ENCODE measurements at regions not wholly inside any gene's neighbourhood (a gene's known extent, or its start where the extent isn't known, plus 50 kb on each side); places are given as distances from the start of the nearest gene placed in this dataset.

DNA sequence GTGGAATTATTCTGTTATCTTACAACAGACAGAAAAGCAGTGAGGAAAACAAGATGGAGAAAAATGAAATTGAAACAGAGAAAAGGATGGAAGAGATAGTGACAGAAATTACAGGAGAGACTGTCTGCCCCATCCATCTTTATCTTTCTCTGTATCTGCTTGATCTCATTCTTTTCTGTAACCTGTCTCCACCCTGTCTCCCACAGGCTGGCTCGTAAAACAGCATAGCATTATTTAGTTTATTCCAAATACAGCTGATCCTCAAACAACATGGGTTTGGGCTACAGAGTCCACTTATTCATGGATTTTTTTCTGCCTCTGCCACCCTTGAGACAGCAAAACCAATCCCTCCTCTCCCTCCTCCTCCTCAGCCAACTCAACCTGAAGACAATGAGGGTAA lies 482.3 kb upstream of the JARID2 start:
- TF ChIP-seq, protein P1, sequence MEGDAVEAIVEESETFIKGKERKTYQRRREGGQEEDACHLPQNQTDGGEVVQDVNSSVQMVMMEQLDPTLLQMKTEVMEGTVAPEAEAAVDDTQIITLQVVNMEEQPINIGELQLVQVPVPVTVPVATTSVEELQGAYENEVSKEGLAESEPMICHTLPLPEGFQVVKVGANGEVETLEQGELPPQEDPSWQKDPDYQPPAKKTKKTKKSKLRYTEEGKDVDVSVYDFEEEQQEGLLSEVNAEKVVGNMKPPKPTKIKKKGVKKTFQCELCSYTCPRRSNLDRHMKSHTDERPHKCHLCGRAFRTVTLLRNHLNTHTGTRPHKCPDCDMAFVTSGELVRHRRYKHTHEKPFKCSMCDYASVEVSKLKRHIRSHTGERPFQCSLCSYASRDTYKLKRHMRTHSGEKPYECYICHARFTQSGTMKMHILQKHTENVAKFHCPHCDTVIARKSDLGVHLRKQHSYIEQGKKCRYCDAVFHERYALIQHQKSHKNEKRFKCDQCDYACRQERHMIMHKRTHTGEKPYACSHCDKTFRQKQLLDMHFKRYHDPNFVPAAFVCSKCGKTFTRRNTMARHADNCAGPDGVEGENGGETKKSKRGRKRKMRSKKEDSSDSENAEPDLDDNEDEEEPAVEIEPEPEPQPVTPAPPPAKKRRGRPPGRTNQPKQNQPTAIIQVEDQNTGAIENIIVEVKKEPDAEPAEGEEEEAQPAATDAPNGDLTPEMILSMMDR (IDR thresholded peaks at IDR 0.05; ENCODE audit: low read depth, low read length, missing control alignments), result no peak
- in situ Hi-C loops (cut with HindIII; ENCODE audit: low sequenced_read_pairs), result no loop called here
- no peak overlapping the region for H3K4me3 ChIP-seq (ENCODE audit: low read depth, low read length)
- no peak for DNase-seq (ENCODE audit: low read depth)

DNA sequence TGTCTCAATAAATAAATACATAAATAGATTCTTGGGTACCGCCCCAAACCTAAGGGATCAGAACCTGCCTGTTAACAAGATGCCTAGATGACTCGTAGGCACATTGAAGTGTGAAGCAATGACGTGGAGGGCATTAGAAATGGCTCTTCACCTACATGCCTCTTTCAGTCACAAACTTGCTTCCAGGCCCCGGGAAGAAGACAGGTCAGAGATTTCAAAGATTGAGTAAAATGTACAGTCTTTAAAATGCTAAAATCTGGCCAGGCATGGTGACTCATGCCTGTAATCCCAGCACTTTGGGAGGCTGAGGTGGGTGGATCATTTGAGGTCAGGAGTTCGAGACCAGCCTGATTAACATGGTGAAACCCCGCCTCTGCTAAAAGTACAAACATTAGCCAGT lies 480.8 kb upstream of the JARID2 start:
- H3K4me3 ChIP-seq (ENCODE audit: low read depth, low read length), result no peak overlapping the region
- TF ChIP-seq, protein P1 (IDR thresholded peaks at IDR 0.05; ENCODE audit: low read depth, low read length, missing control alignments), result no peak
- in situ Hi-C loops (cut with HindIII; ENCODE audit: low sequenced_read_pairs), result no loop called here
- DNase-seq (ENCODE audit: low read depth), result no peak

DNA sequence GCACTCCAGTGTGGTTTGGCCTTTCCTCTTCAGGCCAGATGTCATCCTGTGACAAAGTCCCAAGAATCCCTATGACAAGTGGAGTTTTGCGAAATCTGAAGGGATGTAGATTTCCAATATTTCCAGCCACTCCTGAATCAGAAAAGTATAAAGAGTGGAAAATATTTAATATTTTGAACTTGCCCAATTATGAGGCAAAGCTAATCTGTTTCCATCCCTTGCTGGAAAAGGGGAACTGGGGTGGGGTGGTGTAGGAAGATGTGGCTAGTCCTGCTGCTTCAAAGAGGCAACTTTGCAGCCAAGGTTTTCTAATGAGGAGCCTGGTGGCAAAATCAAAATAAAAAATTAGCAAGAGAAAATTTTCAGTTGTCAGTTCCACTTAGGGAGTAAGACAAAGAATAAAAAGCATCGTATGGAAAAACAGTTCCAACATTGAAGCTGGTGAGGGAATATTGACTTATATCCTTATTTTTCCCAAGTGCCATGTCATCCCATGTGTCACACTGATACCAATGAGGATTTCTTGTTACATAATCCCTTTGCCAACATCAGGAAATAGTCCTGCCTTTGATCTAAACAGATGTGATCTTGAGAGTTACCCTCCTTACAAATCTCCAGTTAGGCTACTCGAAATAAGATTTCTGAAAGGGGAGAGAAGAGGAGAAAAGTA lies 480.0 kb upstream of the JARID2 start:
- TF ChIP-seq, protein P1 (IDR thresholded peaks at IDR 0.05; ENCODE audit: low read depth, low read length, missing control alignments), result no peak

DNA sequence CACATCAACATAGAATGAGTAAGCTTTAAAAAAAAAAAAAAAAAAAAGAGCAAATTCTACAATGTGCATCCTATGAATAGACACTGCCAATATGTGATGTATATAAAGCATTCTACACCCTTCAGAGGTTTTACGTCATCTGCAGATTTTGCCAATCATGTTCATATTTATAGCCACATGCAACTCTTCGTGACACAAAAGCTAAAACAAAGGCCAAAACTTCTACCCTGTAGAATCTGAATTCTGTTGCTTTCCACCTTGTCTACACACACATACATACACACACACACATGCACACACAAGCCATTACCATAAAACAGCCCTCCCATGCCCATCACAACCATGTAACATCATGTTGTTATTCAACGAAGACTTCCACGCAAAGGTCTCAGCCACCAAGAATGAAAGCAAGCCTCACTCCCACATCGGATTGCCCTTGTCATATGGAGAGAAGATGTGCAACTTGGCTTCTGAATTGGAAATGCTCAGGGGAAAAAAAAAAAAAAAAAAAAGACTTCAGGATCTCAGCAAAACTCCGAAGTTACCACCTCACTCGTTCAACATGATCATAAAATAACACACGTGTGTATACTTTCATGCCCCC lies 479.4 kb upstream of the JARID2 start:
- DNase-seq (ENCODE audit: low read depth), result no peak
- TF ChIP-seq, protein P1 (IDR thresholded peaks at IDR 0.05; ENCODE audit: low read depth, low read length, missing control alignments), result no peak
- H3K4me3 ChIP-seq (ENCODE audit: low read depth, low read length), result no peak overlapping the region
- in situ Hi-C loops (cut with HindIII; ENCODE audit: low sequenced_read_pairs), result no loop called here

More for the DNA sequence above, 480.0 kb upstream of the JARID2 start:
- in situ Hi-C loops (cut with HindIII; ENCODE audit: low sequenced_read_pairs), result no loop called here
- H3K4me3 ChIP-seq (ENCODE audit: low read depth, low read length), result no peak overlapping the region
- DNase-seq (ENCODE audit: low read depth), result no peak

DNA sequence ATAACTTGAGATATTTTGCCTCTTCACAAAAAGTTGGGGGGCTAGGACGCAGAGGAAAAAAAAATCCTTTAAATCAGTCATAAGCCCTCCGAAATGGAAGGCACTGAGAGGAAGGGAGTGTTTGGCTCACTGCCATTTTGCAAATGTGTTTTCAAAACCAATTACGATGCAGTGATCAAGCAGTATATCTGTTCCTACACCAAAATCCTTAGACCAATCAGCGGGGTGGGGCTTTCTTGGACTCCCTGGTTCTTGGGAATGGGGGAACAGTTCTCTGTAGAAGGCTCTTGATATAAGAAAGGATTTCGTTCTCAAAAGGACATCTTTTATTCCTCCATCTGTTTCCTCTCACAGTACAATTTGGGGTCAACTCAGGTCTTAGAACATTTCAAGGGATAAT lies 478.6 kb upstream of the JARID2 start:
- H3K4me3 ChIP-seq (ENCODE audit: low read depth, low read length), result no peak overlapping the region
- TF ChIP-seq, protein P1 (IDR thresholded peaks at IDR 0.05; ENCODE audit: low read depth, low read length, missing control alignments), result no peak
- in situ Hi-C loops (cut with HindIII; ENCODE audit: low sequenced_read_pairs), result no loop called here
- no peak for DNase-seq (ENCODE audit: low read depth)

DNA sequence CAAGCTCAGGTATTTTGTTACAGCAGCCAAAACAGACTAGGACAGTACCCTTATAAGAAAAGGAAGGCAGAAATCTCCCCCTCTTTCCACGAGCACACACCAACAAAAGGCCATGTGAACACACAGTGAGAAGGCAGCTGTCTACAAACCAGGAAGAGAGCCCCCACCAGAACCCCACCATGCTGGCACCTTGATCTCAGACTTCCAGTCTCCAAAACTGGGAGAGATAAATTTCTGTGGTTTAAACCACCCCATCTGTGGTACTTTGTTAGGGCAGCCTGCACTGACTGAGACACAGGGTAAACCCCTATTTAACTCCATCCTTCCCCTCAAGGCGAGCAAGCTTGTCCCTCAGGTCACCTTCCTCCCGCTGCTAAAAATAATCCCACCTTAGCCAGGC lies 475.8 kb upstream of the JARID2 start:
- in situ Hi-C loops (cut with HindIII; ENCODE audit: low sequenced_read_pairs), result no loop called here
- no peak overlapping the region for H3K4me3 ChIP-seq (ENCODE audit: low read depth, low read length)
- TF ChIP-seq, protein P1 (IDR thresholded peaks at IDR 0.05; ENCODE audit: low read depth, low read length, missing control alignments), result no peak
- no peak for DNase-seq (ENCODE audit: low read depth)

Data from astrocyte of the cerebellum (primary cell).